ENCODE measurements at regions not wholly inside any gene's neighbourhood (a gene's known extent, or its start where the extent isn't known, plus 50 kb on each side); places are given as distances from the start of the nearest gene placed in this dataset.

DNA sequence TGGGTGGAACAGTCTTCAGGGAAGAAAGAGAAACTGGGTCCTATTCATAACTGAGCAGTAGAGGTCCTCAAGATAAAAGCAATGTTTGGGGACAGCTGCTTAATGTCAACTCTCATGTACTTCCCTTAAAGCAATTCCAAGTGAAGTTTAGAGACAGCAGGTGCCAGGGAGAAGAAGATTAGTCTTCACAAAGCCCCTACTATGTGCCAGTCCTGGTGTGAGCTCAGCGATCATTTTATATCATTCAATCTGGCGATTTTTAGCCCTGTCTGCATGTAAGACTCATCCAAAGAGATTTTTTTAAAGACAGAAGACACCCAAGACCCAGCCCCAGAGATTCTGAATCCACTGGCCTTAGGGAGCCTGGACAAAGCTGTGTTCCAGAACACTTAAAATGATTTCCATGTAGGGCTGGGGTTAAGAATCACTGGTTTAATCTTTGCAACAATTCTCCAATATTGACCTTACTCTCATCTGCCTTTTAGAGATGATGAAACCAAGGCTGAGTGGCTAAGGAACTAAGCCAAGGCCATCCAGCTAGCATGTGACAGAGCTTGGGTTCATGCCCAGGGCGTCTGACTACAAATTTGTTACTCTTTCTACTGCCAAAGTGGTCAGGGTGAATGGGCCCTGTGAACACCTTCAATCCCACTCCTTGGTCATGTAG is 404.5 kb upstream of the TBX3 start:
- TF ChIP-seq POLR2A (IDR thresholded peaks at IDR 0.05; ENCODE audit: low read length) (no peak), GATA1 (IDR thresholded peaks at IDR 0.05; ENCODE audit: low read depth, low read length) (no peak)

Data from erythroblast (primary cell).